ENCODE measurements at regions not wholly inside any gene's neighbourhood (a gene's known extent, or its start where the extent isn't known, plus 50 kb on each side); places are given as distances from the start of the nearest gene placed in this dataset.
"Not testable (repeated sequence)": the region's sequence is repeated elsewhere in the genome, so short reads cannot be mapped to it uniquely, and the experiment has no call there.

DNA sequence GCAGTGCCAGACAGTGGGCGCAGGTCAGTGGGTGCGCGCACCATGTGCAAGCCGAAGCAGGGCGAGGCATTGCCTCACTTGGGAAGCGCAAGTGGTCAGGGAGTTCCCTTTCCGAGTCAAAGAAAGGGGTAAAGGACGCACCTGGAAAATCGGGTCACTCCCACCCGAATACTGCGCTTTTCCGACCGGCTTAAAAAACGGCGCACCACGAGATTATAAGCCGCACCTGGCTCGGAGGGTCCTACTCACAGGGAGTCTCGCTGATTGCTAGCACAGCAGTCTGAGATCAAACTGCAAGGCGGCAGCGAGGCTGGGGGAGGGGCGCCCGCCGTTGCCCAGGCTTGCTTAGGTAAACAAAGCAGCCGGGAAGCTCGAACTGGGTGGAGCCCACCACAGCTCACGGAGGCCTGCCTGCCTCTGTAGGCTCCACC, 77.9 kb downstream of the NR4A2 start:
- not testable (repeated sequence) for DNase-seq

DNA sequence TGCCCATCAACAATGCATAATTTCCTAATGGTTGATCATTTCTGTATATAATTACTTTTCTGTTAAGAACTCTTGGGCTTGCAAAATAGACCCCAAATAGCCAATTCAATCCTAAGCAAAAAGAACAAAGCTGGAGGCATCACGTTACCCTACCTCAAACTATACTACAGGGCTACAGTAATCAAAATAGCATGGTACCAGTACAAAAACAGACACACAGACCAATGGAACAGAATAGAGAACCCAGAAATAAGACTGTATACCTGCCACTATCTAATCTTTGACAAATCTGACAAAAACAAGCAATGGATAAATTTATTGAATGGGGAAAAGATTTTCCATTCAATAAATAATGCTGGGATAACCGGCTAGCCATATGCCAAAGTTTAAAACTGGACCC, 78.8 kb downstream of the NR4A2 start:
- DNase-seq = no peak

DNA sequence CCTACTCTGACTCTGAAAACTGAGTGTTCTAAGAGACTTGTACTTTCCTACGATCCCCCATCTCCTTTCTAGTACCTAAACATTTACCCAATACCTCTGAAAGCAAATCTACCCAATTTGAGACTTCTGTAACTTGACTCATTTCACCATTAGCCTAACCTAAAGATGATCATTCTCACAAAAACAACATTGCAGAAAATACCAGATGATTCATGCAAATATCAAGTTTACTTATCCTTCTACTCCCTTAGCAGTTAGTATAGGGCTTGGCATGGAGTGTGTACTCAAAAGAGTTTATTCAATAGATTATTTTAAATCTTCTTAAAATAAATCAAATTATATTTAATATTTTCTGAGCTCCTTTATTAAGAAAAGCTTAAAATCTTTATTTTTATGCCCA, 89.6 kb downstream of the NR4A2 start:
- no peak for DNase-seq

DNA sequence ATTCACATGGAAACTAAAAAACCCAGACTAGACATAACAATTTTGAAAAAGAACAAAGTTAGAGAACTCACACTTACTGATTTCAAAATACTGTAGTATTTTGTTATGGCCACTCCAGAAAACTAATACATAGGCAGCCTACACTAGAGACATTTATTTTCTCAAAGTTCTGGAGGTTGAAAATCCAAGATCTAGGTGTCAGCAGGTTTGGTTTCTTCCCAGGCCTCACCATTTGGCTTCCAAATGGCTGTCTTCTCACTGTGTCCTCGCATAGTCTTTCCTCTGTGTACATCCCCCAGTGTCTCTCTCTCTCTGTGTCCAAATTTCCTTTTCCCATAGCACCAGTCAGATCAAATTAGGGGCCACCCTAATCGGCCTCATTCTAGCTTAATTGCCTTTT, 95.0 kb downstream of the NR4A2 start:
- no peak for DNase-seq

DNA sequence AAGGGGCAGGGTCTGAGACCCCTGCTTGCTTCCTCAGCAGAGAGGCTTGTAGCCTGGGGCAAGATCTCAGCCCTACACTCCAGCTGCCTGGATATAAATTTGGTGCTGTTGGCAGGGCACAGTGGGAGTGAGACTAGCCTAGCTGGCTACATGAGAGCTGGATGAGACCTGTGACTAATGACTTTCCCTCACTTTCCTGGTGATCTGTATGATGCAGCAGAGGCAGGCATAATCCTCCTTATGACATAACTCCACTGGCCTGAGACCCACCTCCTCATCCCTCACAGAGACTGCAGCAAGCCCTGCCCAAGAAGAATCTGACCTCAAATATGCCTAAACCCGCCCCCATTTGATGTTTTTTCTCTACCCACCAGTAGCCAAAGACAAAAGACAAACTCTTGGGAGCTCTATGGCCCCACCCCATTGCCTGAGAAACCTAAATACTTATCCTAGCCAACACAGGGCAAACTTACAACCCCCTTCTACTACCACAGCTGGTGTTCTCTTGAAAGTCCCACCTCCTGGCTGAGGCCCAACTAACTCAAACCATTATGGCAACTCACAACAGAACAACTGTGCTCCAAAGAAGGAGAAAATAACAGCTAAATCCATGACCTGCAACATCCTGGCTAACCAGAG, 102.7 kb downstream of the NR4A2 start:
- DNase-seq = no peak

DNA sequence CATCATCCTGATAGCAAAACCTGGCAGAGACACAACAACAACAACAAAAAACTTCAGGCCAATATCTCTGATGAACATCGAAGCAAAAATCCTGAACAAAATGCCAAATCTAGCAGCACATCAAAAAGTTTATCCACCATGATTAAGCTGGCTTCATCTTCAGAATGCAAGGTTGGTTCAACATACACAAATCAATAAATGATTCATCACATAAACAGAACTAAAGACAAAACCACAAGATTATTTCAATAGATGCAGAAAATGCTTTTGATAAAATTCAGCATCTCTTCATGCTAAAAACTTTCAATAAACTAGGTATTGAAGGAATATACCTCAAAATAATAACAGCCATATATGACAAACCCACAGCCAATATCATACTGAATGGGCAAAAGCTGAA, 109.2 kb downstream of the NR4A2 start:
- DNase-seq = not testable (repeated sequence)

DNA sequence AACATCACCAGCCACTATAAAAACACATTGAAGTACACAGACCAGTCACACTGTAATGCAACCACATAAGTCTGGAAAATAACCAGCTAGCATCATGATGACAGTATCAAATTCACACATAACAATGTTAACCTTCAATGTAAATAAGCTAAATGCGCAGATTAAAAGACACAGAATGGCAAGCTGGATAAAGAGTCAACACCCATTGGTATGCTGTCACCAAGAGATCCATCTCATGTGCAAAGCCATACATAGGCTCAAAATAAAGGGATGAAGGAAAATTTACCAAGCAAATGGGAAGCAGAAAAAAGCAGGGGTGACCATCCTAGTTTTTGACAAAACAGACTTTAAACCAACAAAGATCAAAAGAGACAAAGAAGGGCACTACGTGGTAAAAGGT, 110.8 kb downstream of the NR4A2 start:
- no peak for DNase-seq

DNA sequence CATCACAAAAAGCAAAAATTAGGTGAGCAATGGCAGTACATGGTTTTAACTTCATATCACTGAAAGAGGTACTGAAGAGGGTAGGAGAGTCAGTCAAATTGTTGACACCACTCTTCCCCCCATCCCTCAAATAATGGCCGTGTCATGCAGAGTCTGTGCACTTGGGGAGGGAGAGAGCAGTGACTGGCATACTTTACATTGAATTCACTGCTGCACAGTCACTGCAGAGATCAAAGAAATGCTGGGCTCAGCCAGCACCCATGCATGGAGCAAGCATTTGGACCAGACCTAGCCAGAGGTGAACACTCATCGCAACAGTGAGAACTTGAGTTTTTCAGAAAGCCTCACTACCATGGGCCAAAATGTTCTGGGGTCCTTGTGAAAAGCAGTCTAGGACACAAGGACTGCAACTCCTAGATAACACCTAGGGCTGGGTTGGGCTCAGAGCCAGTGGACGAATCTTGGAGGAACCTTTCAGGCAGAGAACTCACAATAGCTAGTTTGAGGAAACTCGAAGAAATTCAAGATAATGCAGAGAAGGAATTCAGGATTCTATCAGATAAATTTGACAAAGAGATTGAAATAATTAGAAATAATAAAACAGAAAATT, 112.9 kb downstream of the NR4A2 start:
- DNase-seq = no peak

DNA sequence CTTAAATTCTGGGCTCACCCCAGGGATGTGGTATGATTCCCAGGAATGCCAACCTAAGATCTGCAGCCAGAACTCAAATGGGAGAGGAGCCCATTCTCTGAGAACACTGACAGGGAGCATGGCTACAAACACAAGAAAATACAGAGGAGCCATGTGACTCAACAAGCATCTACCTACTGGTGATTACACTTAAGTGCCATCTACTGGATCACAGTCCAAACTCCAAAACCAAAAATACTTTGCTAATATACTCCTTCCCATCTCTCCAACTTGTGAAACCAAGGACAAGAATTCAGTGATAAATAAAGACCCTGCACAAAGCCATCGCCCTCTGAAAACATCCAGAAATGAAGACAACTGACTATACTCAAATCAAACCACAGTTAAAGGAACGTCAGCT, 116.9 kb downstream of the NR4A2 start:
- DNase-seq = no peak

DNA sequence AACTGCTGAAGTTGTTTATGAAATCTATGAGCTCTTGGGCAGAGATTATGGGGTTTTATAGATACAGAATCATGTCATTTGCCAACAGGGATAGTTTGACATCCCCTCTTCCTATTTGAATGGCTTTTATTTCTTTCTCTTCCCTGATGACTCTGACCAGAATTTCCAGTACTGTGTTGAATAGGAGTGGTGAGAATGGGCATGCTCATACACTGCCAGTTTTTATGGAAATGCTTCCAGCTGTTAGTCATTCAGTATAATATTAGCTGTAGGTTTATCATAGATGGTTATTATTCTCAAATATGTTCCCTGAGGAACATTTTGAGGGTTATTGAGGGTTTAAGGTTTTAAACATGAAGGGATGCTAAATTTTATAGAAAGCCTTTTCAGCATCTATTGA, 121.2 kb downstream of the NR4A2 start:
- DNase-seq = no peak

DNA sequence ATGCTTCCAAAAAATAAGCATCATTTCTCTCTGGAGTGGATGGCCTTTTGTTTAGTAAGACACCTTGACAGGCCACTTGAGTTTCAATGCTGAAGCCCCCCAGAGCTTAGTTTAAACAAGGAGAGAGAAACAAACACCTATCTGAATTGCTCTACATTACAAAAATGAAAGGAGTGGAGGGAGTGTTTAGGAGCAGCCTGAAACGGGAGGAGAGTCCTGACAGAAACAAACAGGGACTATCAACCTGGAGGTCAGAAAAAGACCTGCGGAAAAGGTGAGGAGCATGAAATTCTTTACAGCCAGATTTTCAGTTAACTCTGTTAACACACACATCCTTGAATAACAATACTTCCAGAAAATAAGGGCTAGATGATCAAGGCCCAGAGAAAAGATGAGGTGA, 126.2 kb downstream of the NR4A2 start:
- DNase-seq = no peak

DNA sequence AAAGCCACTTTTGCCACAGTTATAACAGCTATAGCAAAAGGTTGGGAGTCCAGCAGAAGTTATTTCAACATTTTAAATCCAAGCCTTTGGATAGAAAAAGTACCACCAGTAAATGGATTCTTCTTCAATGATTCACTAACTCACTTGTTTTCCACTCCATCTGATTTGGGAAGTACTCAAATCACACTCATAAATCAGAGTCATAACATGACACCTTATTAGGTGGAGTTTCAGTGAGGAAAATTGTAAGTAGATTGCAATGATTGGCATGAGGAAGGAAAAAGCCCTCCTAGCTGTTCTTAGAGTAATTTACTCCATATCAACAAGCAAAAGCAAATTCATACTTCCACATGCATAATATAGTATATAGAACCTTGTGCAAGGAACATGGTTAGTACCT, 132.9 kb downstream of the NR4A2 start:
- no peak for DNase-seq

DNA sequence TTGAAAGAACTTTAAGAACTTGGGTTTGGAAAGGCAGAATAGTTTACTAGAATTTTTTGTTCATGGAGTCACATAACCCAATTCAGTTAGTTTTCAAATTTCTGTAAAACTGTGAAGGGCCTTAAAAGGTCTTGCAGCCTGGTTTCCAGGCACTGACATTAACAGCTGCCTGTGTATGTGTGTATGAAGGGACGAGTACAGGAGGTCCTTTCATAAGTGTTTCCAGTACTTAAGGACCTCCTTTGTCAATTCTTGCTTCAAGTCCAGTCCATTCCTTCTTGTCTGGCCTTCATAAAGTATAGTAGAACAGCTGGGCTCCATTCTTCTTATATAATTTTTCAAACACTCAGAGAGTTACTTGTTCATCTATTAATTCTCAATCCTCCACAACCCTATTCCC, 136.5 kb downstream of the NR4A2 start:
- DNase-seq = no peak

DNA sequence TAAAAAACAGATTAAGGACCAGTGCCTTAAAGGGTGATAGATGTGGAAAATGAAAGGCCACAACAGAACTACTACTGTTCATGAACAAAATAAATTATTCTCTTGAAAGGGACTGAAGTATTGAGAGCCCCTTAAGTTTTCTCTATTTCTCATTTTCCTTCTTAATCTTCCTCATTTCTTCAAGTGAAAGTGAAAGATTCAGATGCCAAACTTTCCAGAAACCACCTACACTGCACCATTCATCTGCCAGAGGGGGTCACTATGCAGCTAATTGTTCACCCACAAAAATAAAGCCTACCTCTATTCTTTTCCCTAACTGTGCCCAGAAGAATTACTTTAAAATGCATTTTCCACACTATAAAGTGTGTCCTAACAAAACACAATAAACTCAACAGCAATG, 140.1 kb downstream of the NR4A2 start:
- DNase-seq = no peak

DNA sequence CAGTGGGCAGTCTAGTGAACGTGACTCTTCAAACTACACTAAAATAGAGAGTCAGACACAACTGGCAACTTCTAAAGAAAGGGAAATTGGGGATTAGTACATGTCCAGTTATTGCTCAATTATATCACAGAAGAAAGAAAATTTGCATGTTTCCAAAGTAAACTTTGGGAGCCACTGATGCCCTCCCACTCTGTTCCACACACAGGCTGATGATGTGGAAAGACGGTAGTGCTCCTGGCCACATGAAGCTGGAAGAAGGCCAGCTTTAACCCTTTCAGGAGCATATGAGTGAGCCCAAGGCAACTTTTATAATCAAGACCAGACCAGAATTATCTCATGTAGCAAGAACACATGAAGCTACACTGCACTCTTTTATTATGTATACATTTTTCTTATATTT, 141.0 kb downstream of the NR4A2 start:
- DNase-seq = no peak

DNA sequence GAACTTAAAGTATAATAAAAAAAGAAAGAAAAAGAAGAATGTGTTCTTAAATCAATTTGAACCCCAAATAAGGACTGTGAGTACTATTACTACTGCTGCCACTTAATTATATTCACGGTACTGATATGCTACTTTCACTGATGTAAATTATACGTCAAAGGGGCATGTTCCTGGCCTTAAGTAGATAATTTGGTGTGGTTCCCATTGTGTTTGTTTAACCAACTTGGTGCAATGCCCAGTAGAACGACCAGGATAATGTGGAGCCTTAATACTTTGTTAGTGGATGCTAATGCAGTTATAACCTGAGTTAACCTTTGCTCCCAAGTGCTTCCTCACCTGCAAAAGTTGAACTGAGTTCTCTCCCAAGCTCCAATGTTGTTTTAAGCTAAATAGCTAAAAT, 142.0 kb downstream of the NR4A2 start:
- DNase-seq = no peak

DNA sequence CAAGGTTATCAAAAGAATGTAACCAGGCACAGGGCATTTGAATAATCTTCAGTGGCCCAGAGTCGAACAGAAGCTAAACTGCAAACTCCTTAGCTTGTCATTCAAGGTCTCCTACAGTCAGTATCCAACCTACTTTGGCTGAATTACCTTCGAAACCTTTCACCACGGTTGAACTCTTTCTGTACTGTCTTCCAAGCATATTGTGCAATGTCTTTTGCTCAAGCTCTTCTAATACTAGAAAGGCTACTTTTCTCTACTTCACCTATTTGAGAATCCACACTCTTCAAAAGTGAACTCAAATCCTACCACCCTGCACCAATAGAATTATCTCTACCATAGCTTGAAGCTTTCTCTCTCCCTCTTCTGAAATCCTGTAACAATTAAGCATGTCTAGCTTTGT, 142.9 kb downstream of the NR4A2 start:
- DNase-seq = no peak

DNA sequence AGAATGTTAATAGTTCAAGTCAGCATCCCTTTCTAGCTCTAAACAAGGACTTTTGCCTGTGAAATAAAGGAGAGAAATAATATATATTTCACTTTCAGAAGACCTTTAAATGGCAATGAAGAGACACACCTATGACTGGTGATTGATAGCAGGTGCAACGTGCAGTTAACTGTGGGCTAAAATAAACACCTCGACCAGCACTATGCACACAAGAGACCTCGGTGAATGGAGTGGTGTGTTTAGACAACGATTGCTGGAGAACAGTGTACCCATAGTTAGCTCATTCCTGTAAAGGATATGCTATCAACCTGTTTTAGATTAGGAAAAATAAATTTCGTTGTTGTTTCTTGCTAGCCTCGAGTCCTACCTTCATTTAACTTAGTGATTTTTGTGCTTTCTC, 143.4 kb downstream of the NR4A2 start:
- no peak for DNase-seq

DNA sequence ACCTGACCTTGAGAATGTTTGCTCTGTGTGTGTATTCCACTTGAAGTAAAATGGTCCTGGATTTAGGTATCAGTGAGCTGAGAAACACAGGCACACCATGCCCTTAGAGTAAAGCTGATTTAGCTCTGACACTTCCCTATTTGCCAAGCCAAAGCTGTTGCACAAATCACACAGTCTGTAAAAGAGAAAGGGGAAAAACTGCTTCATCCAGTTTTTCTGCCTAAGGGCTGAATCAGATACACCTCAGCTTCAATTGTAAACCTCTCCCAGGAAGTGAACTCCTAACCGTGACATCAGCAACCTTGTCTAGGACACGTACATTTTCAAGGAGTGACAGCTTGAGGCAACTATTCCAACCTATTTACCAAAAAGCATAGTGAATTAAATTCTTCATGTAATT, 150.4 kb downstream of the NR4A2 start:
- DNase-seq = no peak

DNA sequence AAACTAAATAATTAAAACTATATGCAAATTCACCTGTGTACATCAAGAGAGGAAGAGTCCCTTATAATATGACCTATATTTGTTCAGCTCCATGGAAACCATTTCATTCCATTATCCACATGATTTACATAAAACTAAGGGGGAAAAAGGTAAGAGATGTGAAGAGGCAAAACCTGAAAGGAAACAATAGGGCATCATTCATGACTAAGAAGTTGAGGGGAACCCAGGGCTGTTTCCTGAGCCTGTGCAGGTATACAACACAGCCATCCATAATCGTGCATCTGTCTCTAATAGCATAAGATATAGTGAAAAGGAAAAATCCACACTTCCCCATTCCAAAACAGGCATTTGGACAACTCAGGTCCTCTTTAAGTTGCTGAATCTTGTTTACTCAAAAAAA, 151.3 kb downstream of the NR4A2 start:
- DNase-seq = no peak

DNA sequence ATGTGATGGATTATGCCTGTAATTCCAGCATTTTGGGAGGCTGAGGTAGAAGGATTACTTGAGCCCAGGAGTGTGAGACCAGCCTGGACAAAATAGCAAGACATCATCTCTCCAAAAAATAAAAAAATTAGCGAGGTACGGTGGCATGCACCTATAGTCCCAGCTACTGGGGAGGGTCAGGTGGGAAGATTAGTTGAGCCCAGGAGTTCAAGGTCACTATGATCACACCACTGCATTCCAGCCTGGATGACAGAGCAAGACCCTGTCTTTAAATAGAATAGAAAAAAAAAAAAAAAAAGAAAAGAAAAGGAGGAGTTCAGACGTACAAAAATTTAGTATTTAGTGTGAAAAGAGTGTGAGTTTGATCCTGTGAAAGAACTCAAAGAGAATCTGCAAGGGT, 154.9 kb downstream of the NR4A2 start:
- DNase-seq = no peak

DNA sequence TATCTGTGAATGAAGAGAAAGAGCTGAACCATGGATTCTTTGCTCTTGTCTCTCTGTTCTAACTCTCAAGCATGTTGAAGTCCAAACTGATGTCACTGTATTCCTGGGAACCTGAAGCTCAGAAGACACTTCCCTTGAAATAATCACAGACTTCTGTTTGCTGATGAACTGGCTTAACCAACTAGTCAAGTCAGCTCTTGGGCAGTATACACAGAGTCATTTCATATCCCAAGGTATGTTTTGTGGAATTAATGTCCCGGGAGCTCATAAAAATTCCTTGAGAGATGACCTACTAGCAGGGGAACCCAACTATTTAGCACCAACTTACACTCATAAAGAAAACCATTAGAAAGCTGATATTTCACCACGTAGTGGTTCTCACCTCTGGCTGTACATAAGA, 156.6 kb downstream of the NR4A2 start:
- peak; percentile 7 for DNase-seq

DNA sequence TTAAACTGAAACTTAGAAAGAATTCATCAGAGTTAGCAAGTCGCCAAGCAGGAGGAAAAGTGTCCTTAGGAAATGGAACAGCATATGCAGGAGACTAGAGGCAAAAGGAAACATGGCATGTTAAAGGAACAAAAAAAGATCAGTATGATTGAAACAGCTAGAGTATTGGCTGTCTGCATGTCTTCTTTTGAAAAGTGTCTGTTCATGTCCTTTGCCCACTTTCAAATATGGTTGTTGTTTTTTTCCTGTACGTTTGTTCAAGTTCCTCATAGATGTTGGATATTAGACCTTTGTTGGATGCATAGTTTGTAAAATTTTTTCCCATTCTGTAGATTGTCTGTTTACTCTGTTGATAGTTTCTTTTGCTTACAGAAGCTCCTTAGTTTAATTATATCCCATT, 161.6 kb downstream of the NR4A2 start:
- no peak for DNase-seq

DNA sequence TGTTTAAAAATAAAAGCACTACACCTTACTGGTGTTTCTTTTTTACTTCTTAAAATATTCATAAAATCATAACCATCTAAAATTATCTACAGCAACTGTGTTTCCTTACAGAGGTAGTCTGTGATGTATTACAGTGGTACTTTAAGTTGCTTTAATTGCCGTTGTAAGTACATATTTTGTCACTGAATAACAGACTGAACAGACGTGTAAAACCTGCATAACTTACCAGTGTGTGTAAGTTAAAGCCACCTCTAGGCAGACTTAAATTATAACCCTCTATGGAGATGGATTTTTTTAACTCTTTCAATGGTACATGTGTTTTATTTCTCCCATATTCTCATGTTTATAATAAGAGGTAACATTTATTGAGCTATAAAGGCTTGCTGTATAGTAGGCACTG, 166.8 kb downstream of the NR4A2 start:
- DNase-seq = no peak

DNA sequence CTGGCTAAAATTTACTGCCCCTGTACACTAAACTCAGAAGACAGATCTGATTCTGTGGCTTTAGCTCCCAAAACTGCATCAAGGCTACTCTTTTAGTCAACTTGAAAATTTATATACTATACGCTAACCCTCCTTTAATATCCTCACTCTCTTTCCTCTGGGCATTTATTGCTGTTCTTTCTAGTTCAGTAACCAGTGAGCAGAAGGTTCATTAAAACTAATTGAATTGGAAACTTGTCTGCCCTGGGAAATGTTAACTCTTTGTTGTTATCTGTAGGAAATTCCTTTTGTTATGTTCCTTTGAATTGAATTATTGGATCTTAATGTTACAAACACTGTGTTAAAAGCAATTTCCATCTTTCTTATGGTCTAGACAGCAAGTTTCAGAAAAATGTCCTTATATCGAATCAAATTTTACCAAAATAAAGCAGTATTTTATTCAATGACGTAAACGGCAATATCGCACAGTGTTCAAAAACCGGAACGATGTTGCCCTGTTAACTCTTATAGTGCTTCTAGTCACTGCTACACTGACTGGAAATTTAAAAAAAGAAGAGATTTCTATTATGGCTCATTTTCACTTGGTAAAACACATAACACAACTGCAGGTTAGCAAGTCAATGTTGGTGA, 168.3 kb downstream of the NR4A2 start:
- no peak for DNase-seq
